ENCODE measurements at regions not wholly inside any gene's neighbourhood (a gene's known extent, or its start where the extent isn't known, plus 50 kb on each side); places are given as distances from the start of the nearest gene placed in this dataset.
"Not testable (repeated sequence)": the region's sequence is repeated elsewhere in the genome, so short reads cannot be mapped to it uniquely, and the experiment has no call there.

DNA sequence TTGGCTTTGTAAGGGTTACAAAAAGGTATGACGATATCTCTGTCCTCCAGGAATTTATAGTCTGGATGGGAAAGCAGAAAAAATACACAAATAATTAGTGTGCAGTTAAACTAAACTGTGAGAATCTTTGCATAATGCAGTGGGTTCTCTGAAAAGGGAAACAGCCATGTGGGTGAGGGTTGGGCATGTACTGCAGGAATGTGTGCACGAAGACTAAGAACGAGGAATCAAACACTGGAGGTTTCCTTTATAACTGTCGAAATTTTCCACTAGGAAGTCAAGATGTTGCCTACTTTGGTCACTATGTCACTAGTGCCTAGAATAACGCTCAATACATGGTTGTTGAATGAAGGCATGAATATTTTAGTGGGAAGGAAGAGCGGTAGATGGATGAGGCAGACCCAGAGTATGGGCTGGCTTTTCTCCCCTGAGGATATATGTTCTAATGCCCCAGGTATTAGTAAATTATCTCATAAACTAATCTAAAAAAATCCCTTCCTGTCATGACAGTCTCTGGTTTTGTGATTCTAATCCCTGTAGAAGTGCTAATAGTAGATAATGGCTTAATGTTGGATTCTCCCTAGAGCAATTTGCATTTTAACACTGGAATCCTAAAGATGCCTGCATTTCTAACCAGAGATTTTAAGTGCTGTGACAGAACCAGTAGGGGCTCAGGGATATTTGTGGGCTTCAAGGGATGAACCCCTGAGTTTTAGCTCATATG lies 227.3 kb downstream of the NMUR2 start:
- DNase-seq = no peak

DNA sequence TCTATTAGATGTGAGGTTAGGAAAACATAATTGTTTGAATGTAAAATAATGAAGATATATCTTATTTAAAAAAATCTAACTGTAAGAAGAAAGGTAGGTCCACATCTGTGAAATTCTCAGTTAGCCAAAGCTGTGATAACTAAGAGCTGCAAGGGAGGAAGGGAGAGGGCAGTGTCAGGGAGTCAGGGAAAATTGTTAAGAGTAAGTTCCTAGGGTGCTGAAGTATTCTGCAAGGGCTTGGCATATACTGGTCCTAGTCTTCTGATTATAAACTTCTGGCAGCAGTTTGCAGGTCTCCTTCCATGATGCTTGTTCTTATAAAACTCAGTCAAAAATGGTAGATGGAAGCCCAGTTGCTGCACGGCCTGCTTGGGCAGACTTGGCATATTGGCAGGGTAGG lies 233.2 kb downstream of the NMUR2 start:
- no peak for DNase-seq

DNA sequence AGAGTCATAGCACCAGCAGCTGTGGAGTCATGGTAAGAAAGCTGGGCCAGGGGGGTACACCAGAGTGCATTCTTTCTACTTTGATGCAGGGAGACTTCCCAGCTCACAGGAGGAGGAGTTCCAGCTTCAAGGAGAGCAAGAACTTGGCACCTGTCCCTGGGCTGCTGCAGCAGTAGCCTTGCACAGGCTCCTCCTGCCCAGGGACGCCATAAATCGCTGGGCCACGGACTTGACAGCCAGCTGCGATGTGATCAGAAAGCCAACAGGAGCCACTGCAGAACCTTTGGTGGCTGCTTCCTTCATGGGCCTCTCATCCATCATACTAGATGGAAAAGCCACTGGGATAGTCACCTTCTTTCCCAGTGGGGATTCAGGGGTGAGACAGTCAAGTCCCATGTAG lies 234.7 kb downstream of the NMUR2 start:
- no peak for DNase-seq

DNA sequence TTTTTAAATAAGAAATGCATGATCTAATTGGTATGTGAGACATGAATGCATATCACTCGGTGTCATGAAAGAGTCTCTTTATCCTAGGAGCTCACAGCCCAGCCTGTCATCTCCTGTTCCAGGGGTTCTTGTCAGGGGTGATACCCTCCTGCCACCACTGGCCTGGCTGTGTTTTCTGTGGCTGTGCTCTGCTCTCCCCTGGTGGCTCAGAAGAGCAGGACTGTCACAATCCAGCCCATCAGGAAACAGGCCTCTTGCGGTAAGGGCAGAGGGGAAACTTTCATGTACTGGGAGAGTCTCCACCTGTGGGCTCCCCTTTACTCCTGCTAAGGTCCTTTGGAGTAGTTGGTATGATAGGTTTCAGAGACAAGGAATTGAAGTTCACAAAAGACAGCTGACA lies 240.2 kb upstream of the GLRA1 start:
- DNase-seq = no peak

DNA sequence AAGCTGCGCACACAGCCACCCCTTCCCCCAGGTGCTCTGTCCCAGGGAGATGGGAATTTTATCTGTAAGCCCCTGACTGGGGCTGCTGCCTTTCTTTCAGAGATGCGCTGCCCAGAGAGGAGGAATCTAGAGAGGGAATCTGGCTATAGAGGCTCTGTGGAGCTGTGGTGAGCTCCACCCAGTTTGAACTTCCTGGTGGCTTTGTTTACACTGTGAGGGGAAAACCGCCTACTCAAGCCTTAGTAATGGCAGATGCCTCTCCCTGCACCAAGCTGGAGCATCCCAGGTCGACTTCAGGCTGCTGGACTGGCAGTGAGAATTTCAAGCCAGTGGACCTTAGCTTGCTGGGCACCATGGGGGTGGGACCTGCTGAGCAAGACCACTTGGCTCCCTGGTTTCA lies 235.2 kb upstream of the GLRA1 start:
- DNase-seq = not testable (repeated sequence)

DNA sequence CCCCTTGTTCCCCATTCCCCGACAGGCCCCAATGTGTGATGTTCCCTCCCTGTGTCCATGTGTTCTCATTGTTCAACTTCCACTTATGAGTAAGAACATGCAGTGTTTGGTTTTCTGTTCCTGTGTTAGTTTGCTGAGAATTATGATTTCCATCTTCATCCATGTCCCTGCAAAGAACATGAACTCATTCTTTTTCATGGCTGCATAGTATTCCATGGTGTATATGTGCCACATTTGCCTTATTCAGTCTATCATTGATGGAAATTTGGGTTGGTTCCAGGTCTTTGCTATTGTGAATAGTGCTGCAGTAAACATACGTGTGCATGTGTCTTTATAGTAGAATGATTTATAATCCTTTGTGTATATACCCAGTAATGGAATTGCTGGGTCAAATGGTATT lies 229.8 kb upstream of the GLRA1 start:
- not testable (repeated sequence) for DNase-seq

DNA sequence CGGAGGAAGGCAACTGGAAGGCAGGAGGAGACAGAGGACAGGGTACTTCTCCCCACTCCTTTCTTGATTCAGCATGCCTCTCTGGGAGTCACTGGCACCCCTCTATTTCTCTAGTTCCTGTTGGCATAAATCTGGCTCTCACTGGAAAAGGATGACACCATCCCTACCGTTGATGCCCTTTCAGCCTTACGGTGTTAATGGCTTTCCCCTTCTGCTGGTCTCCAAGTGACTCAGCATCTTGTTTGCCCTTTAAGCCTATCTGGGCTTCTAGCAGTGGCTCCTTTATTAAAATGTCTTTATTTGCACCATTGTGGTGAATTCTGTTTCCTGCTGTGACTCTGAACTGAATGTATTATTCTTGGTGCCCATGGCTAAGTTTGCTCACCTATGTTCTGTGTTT lies 227.3 kb upstream of the GLRA1 start:
- no peak for DNase-seq

DNA sequence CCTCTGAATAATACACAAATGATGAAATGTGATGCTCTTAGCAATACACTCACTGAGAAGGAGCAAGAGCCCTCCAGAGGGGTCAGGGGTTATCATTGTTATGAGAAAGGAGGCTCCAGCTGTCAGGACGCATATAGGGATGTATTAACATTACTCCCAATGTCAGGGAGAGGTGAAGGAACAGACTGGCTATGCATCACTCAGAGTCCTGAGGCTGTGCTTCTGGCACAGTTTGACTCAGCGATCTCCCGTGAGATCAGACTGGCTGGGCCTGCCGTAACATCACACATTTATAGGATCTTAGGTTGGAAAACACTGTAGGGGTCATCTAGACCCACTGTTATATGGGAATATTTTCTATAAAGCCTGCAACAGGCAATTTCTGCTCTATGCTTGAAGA lies 226.5 kb upstream of the GLRA1 start:
- DNase-seq = no peak

DNA sequence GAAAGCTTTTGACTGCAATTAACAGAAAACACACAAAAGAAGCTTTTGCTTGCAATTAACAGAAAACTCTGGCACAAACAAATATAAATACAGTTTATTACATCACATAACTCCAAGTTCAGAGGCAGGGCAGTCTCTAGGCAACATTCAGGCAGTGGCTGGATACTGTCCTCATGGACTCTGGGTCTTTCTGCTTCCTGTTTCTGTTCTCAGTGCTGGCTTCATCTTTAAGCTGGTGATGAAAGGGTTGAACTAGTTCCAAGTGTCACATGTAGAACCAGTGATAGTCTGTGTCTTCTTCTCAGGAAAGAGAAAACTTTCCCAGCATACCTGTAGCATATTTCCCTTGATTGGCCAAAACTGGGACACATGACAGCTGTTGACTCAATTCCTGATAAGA lies 222.6 kb upstream of the GLRA1 start:
- DNase-seq = no peak

DNA sequence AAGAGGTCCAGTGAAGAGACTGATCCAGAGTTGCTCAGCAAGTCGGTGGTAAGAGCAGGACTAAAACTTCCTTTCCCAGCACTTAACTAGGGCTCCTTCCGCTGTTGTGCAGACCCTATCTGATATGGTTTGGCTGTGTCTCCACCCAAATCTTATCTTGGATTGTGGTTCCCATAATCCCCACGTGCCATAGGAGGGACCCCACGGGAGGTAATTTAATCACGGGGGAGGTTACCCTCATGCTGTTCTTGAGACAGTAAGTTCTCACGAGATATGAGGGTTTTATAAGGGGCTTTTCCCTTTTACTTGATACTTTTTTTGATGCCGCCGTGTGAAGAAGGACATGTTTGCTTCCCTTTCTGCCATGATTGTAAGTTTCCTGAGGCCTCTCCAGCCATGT lies 221.9 kb upstream of the GLRA1 start:
- no peak for DNase-seq

DNA sequence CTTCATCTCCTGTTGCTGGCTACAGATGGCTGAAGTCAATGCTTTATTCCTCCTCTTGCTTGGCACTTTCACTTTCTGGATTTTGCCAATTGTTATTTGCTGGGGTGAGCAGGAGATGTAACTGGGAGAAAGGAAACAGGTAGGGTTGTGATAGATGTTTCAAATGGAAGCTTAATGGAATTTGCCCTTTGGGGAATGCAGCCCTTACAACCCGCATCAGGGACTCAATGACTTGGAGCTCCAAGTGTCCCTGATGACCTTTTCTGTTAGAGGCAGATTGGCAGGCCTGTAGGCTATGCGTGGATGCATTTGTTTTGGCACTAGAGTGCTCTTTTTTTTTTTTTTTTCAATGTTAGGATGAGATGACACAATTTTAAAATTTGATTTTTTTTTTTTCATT lies 219.9 kb upstream of the GLRA1 start:
- DNase-seq = no peak

DNA sequence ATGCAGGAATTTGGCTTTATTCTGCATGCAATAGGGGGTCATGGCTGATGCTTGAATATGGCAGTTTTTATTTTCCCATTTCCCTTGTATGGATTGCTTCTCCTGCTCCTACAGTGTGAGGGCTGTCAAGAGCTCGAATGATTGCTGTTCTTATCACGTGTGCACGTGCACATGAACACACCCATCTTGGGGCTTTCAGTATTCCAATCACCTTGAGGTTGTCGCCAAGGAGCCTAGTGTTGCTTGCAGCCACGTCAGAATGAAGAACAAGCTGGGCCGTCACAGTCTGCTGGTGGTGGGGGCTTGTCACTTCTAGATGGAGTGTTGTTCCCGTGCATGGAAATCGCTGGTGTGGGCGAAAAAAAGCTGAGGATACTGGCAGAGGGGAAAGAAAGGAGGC lies 219.4 kb upstream of the GLRA1 start:
- no peak for DNase-seq

DNA sequence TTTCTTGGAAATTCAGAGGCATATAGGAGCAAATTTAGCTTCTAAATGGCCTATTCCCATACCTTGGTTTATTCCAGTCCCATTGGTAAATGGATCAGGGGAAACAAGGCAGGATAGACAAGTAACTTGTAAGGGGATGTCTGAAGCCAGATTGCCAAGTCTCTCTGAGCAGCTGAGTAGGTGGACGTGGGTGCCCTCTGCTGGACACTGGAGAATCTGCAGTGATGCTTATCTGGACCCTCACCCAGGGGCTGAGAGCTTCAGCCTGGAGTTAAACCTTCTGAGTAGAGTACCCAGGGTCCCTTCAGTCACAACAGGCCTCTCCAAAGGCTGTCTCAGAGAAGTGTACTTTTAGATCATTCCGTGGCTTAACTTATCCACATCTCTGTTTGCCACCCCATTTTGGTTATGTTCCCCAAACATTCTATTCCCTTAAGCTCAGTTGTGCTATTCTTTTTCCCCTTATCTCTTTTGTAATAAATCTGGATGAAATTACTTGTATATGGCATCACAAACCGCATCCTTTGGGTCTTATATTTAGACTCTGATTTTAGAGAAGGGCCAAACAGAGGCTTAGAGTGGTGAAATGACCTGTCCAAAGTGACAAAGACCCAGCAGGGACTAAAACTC lies 218.3 kb upstream of the GLRA1 start:
- DNase-seq = peak; percentile 28

DNA sequence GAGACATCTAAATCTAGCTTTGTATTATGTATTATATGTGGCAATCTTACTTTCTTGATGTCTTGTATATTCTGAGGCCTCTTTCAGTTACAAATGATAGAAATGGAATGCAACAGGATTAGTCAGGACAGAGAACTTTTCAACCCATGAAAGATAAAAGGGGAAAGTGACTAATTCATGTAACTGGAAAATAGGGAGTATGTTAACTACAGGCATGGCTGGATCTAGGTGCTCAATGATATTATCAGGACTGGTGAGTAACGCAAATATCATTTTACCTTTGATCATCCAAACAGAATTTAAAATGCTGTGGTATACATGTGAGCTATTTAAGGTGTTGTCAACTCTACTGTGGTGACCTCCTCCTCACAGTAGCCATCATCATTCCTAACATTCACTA lies 215.7 kb upstream of the GLRA1 start:
- no peak for DNase-seq

DNA sequence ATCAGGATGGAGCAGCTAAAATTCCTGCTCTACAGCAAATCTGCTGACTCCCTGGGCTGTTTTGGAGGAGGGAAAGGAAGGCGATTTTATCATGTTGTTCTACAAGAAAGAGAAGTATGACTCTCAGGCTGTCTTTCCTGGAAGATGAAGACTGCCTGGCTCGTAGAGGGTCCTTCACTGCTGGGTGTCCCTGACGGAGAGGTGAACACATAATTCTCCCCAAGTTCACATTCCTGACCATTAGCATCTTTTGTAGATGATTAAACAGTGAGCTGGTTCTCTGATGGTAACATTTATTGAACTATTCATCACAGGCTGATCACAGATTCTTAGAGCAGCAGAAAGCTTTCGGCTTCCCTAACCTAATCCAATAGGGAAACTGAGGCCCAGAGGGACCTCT lies 212.4 kb upstream of the GLRA1 start:
- no peak for DNase-seq

DNA sequence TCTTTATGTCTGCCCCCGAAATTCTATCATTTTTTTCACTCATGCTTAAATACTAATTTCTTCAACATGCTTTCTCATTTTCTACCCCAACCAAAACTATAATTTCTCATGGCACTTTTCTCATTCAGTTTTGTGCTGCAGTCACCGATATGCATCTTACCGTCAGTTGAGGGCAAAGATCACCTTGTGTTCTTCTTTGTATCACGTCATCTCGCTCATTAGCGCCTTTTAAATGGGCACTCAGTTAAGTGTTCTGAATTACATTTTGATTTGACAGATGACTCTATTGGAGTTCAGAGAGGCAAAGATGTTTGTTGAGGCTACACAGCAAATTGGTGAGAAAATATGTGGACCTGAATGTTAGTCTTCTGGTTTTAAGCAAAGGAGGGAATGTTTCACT lies 211.7 kb upstream of the GLRA1 start:
- DNase-seq = no peak

DNA sequence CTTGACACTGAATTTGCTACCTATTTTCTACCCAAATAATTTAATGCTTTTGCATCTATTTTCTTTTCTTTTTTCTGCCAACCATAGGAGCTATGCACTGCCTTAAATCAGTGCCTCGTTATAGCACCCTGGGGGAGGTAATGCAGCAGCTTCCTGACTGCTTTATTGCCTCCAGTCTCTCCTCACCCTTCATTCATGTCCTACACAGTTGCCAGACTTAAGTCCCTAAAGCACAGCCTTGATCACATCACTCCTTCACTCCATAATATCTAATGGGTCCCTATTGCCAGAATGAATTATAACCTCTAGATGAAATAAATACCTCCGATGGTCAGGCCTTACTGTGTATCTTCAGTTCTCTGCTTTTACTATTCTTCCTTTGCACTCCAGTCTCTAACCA lies 211.2 kb upstream of the GLRA1 start:
- DNase-seq = no peak

DNA sequence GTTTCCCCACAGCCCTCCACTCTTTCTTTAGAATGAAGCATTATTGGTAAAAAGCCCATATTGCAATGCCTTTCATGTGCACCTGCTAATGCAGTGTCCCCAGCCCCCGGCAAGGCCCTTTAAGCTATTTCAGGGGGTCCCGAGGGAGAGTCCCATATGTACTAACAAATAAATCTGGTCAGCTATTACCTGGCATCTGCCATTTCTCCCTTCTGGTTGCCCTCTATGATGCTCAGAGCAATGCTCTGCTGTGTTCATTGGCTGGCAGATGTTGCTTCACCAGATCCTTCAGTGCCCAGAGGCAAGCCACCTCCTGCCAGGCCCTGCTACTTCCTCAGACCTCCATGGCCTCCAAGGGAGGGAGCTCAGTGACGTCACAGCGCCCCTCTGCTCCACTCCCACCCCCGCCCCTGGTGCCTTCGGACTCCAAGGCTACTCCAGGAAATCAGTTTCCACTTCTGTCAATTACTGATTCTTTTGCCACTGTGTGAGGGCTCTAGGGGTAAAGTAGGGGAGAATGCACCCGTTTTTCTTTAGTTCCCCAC lies 201.1 kb upstream of the GLRA1 start:
- no peak for DNase-seq

DNA sequence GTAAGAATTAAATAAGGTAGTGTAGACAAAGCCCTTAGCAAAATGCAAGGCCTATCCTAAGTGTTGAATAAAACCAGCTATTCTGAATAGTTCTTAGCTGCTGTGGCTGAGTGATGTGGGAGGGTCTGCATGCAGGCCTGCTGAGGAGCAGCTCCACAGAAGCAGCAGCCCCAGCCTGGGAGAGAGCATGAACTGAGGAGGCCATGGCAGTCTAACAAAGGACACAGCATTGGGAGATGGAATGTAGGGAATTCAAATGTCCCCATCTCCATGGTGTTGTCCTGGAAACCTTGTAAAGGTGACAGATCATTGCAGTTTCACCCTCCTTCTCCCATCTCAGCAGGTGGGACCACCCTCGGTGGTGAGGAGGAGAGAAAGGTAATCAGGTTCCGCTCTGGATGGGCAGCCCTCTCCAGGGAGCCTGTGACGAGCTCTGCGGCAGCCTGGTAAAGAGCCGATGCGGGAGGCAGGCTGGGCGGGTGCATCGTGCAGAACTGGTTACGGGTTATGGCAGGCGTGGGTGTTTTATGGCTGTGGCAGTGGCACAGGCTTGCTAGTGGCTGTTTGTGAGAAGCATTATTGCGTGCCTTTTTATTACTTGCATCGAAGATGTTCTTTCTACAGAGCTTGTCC lies 199.9 kb upstream of the GLRA1 start:
- no peak for DNase-seq

DNA sequence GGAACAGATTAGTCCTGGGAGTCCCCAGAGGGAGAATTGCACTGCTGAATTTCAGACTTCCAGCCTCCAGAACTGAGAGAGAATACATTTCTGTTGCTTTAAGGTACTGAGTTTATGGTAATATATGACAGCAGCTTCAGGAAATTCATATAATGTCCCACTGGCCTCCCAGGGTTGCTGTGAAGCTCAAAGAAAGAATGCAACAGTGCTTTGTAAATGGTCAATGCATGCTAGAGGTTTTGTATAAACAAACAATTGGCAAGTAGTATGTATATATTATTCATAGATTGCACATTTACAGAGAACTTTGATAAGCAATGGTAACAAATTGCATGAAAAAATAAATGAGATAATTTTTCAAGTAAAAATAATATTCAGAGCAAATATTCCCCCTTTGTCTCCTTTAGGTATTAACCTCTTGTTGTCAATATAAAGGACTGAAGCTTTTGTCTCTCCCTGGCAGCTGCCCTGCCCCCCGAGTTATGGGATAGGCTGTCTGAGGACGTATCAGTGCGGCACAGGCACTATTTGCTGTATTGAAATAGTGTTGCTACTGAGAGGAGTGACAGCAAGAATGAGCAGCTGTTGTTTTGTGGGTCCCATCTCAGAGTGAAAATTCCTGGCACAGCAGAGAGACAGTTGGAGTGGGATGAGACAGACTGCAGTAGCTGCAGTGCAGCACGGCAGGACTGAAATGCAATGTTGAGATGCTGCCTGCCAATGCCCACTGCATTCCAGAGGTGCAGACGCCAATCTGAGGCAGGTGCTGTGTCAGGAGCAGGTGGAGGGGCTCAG lies 194.2 kb upstream of the GLRA1 start:
- no peak for DNase-seq

DNA sequence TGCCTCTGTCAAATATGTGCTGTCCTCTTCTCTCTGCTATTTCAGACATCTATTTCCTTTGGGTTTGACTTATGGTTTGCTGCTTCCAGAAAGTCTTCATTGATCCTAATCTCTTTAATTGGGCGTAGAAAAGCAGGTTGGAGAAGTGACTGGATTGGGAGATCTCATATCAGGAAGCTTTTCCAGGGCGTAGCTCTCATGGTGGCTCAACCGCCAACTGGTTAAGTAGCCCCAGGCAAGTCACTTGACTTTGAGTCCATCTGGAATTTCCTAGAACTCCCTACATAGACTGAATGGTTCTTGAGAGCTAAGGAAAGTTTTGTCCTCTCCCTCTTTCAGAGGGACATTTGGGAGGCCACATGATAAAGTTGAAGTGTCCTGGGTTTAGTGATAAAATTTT lies 192.3 kb upstream of the GLRA1 start:
- DNase-seq = no peak

DNA sequence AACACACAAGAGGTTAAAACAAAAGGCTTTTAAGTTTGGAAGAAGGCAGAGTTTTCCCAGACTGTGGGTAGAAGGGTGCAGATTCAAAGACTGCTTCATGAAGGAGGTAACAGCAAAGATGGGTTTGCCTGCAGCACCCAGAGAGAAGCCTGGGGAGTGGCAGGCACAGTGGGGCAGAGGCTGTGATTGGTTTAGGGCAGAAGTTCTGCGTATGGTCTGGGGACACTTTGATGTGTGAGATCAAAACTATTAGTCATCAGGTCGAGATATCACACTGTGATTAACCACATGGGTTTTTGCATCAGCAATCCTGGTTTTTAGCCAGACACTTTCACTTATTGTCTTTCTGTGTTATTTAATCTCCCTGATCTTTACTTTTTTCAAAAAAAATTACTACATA lies 188.8 kb upstream of the GLRA1 start:
- no peak for DNase-seq

DNA sequence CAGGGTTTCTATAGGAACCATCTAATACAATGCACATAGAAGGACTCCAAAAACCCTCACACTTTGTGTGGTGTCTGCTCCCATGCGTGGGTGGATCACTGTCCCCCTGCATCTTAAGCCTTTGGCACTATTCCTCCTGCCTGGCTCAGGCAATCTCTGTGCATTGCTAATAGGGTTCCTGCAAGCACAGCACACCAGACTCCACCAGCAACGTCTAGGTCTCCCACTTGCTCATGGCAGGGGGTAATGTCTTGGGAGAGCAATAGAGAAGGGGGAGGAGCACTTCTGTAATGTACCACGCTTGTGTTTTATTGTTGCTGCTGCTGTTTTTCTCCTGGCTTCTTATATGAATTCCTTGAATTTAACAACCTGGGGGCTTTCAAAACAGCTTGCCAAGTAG lies 182.6 kb upstream of the GLRA1 start:
- peak; percentile 10 for DNase-seq

DNA sequence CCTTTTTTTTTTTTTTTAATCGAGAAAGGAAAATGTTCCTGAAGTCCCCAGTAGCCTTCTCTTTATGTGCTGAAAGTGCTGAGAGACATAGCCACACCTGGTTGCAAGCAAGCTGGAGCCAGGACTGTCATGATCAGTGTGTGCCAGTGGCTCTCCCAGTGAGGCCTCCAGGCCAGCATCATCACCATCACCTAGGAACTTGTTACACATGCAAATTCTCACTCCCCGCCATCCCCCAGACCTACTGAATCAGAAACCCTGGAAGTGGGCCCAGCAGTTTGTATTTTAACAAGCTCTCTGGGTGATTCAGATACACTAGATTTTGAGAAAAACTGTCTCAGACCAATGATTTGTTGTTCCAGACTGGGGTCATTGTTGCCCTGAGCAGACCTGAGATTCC lies 181.9 kb upstream of the GLRA1 start:
- no peak for DNase-seq

Data from DMS79 treated with DMSO at 0.1 percent for 48 hours (cell line).